ENCODE measurements at regions not wholly inside any gene's neighbourhood (a gene's known extent, or its start where the extent isn't known, plus 50 kb on each side); places are given as distances from the start of the nearest gene placed in this dataset.

GRCh38 chr12:123096741-123097140, 54.1 kb downstream of the PITPNM2 start:
- Histone ChIP-seq H3K9me3 (no peaks in the 10 kb centered on the region), H3K4me1 (no peaks in the 10 kb centered on the region), H3K27me3 (no peaks in the 10 kb centered on the region), H3K27ac (no peak overlapping the region), H3K36me3 (no peaks in the 10 kb centered on the region), H3K4me3 (no peak overlapping the region), H3K9ac (ENCODE audit: low read depth in 2 of 2, low read length in 2 of 2) (no peak overlapping the region)
- no peak for DNase-seq
- intact Hi-C loops (cut with DNase I): no loop called here
- no peak for TF ChIP-seq CTCF (IDR thresholded peaks at IDR 0.05)

- no peaks in the 10 kb centered on the region for H3K27me3 ChIP-seq
- H3K9ac ChIP-seq (ENCODE audit: low read depth in 2 of 2, low read length in 2 of 2): no peak overlapping the region
- H3K9me3 ChIP-seq: no peaks in the 10 kb centered on the region
- no peak for DNase-seq
- intact Hi-C loops (cut with DNase I): no loop called here
- H3K4me1 ChIP-seq: no peaks in the 10 kb centered on the region
- no peak for TF ChIP-seq CTCF (IDR thresholded peaks at IDR 0.05)
- H3K36me3 ChIP-seq: no peaks in the 10 kb centered on the region
- H3K27ac ChIP-seq: no peak overlapping the region
- H3K4me3 ChIP-seq: no peak overlapping the region
Measured at GRCh38 chr12:123096182-123096581, 54.7 kb downstream of the PITPNM2 start.

GRCh38 chr12:123095078-123095881, 55.6 kb downstream of the PITPNM2 start:
- Histone ChIP-seq H3K9ac (ENCODE audit: low read depth in 2 of 2, low read length in 2 of 2) (no peak overlapping the region), H3K4me3 (no peak overlapping the region), H3K27ac (no peak overlapping the region), H3K36me3 (no peaks in the 10 kb centered on the region), H3K4me1 (no peaks in the 10 kb centered on the region), H3K9me3 (no peaks in the 10 kb centered on the region), H3K27me3 (no peaks in the 10 kb centered on the region)
- intact Hi-C loops (cut with DNase I): no loop called here
- TF ChIP-seq CTCF (IDR thresholded peaks at IDR 0.05): no peak
- no peak for DNase-seq

- H3K9me3 ChIP-seq: no peaks in the 10 kb centered on the region
- intact Hi-C loops (cut with DNase I): no loop called here
- no peaks in the 10 kb centered on the region for H3K27me3 ChIP-seq
- TF ChIP-seq CTCF (IDR thresholded peaks at IDR 0.05): no peak
- peak overlapping the region; percentile 47 for H3K27ac ChIP-seq
- H3K4me1 ChIP-seq: no peaks in the 10 kb centered on the region
- no peaks in the 10 kb centered on the region for H3K36me3 ChIP-seq
- no peak overlapping the region for H3K9ac ChIP-seq (ENCODE audit: low read depth in 2 of 2, low read length in 2 of 2)
- no peak overlapping the region for H3K4me3 ChIP-seq
- peak; percentile 35 for DNase-seq
Measured at GRCh38 chr12:123094349-123095077, 56.4 kb downstream of the PITPNM2 start.

- H3K4me1 ChIP-seq: no peaks in the 10 kb centered on the region
- H3K4me3 ChIP-seq: no peak overlapping the region
- no peak for TF ChIP-seq CTCF (IDR thresholded peaks at IDR 0.05)
- H3K27me3 ChIP-seq: no peaks in the 10 kb centered on the region
- H3K27ac ChIP-seq: no peak overlapping the region
- no peak for DNase-seq
- no peaks in the 10 kb centered on the region for H3K9me3 ChIP-seq
- H3K36me3 ChIP-seq: no peaks in the 10 kb centered on the region
- intact Hi-C loops (cut with DNase I): no loop called here
- H3K9ac ChIP-seq (ENCODE audit: low read depth in 2 of 2, low read length in 2 of 2): no peak overlapping the region
Measured at GRCh38 chr12:123092866-123093265, 58.0 kb downstream of the PITPNM2 start.

All from colonic mucosa (tissue), 4 donors.